H1 (cell line): ENCODE measurements at regions not wholly inside any gene's neighbourhood (a gene's known extent, or its start where the extent isn't known, plus 50 kb on each side); places are given as distances from the start of the nearest gene placed in this dataset.
"Not testable (repeated sequence)": the region's sequence is repeated elsewhere in the genome, so short reads cannot be mapped to it uniquely, and the experiment has no call there.

Experiments used
- CTCF ChIA-PET: fragments of 300-600 bp; sonication (Branson Sonifier 250); formaldehyde crosslinking; loops from one replicate; lab custom pipeline; 2021; ENCODE audit not compliant: partially characterized antibody; lab: Charles Lee
- POLR2A ChIA-PET: fragments of 300-600 bp; sonication (Branson Sonifier 250); formaldehyde crosslinking; loops from one replicate; lab custom pipeline; 2021; ENCODE audit warnings: inconsistent platforms; ENCODE audit not compliant: partially characterized antibody; lab: Charles Lee
- DNase-seq, 2 experiments: peaks; one replicate each; pipeline versions ENCODE4 v3.0.0 to v3.0.0-alpha.2; 2010 to 2022; ENCODE audit warnings: low spot score in 2 of 2, low read depth in 1 of 2, mixed read lengths in 1 of 2
- FAIRE-seq: peaks from 2 replicates; lab custom pipeline; 2011; peaks lifted over from hg19 to GRCh38; lab: Jason Lieb, UNC
- H2AFZ ChIP-seq: 2 replicates; pipeline ENCODE4 v1.8.1; 2012; ENCODE audit warnings: low read length, inconsistent platforms
- H2AK5ac ChIP-seq: 2 replicates; pipeline ENCODE4 v1.6.1; 2013; ENCODE audit warnings: low read depth, low read length
- H2BK120ac ChIP-seq: replicated peaks from 2 replicates; pipeline ENCODE3; 2013; ENCODE audit warnings: low read depth, low read length, inconsistent platforms
- H2BK12ac ChIP-seq: 2 replicates; pipeline ENCODE4 v1.6.1; 2013; ENCODE audit warnings: low read depth, low read length
- H2BK15ac ChIP-seq: 2 replicates; pipeline ENCODE4 v1.6.1; 2013; ENCODE audit warnings: low read length
- H2BK20ac ChIP-seq: 2 replicates; pipeline ENCODE4 v1.6.1; 2013; ENCODE audit warnings: low read length
- H2BK5ac ChIP-seq: 2 replicates; pipeline ENCODE4 v1.6.1; 2013; ENCODE audit warnings: low read depth, low read length
- H3K14ac ChIP-seq: 2 replicates; pipeline ENCODE4 v1.6.1; 2013; ENCODE audit warnings: inconsistent platforms; ENCODE audit not compliant: insufficient read length
- H3K18ac ChIP-seq: 2 replicates; pipeline ENCODE4 v1.6.1; 2013; ENCODE audit warnings: low read length; ENCODE audit errors: extremely low read depth
- H3K23ac ChIP-seq: 2 replicates; pipeline ENCODE4 v1.6.1; 2013; ENCODE audit warnings: inconsistent platforms; ENCODE audit not compliant: insufficient read length
- H3K23me2 ChIP-seq: 2 replicates; pipeline ENCODE4 v1.6.1; 2013; ENCODE audit warnings: low read depth, low read length
- H3K27ac ChIP-seq: 2 replicates; pipeline ENCODE4 v1.6.1; 2011; ENCODE audit warnings: low read depth, low read length, inconsistent platforms
- H3K27me3 ChIP-seq, 4 experiments: replicated peaks in 1 of 4; 1 replicate in 1 of 4; 2 replicates in 3 of 4; pipeline versions ENCODE4 v1.6.1 to v1.8.1; 2011 to 2013; ENCODE audit warnings: low read length in 3 of 4, mild to moderate bottlenecking in 3 of 4, inconsistent platforms in 2 of 4, mixed read lengths in 2 of 4, moderate library complexity in 1 of 4; ENCODE audit not compliant: control insufficient read depth in 3 of 4, insufficient read depth in 3 of 4; ENCODE audit errors: extremely low read depth in 1 of 4
- H3K36me3 ChIP-seq, 4 experiments: 2 replicates each; pipeline versions ENCODE4 v1.6.1 to v1.8.1; 2011 to 2013; ENCODE audit warnings: mild to moderate bottlenecking in 4 of 4, low read length in 3 of 4, moderate library complexity in 2 of 4, control low read depth in 1 of 4, inconsistent platforms in 1 of 4; ENCODE audit not compliant: insufficient read depth in 4 of 4, control insufficient read depth in 2 of 4
- H3K4ac ChIP-seq: replicated peaks from 2 replicates; pipeline ENCODE3; 2013; ENCODE audit warnings: low read length, low read depth, mixed read lengths, inconsistent platforms; ENCODE audit not compliant: insufficient read length
- H3K4me1 ChIP-seq, 4 experiments: replicated peaks in 1 of 4; 1 replicate in 1 of 4; 2 replicates in 3 of 4; pipeline versions ENCODE4 v1.6.1 to v1.8.1; 2011 to 2013; ENCODE audit warnings: low read length in 3 of 4, inconsistent platforms in 2 of 4, mixed read lengths in 1 of 4; ENCODE audit not compliant: insufficient read depth in 4 of 4, control insufficient read depth in 3 of 4
- H3K4me2 ChIP-seq, 2 experiments: 2 replicates each; pipeline versions ENCODE4 v1.6.1 to v1.8.1; 2011 to 2013; ENCODE audit warnings: low read depth in 2 of 2, low read length in 2 of 2, control low read depth in 1 of 2, inconsistent platforms in 1 of 2, mild to moderate bottlenecking in 1 of 2; ENCODE audit not compliant: insufficient read depth in 1 of 2
- H3K4me3 ChIP-seq, 4 experiments: fragments of 200-600, 300-600 bp in 1 of 4; sonication (generic), shearing (Covaris generic), sonication (Bioruptor Twin) in 1 of 4; 2 replicates each; pipeline versions ENCODE4 v1.5.1 to v1.8.1; 2011 to 2016; ENCODE audit warnings: low read length in 4 of 4, low read depth in 3 of 4, control low read depth in 2 of 4, inconsistent platforms in 2 of 4, mild to moderate bottlenecking in 2 of 4, mixed read lengths in 1 of 4, moderate library complexity in 1 of 4; ENCODE audit not compliant: insufficient read depth in 2 of 4; ENCODE audit errors: extremely low read depth in 1 of 4
- H3K56ac ChIP-seq: replicated peaks from 2 replicates; pipeline ENCODE3; 2013; ENCODE audit warnings: low read depth, mild to moderate bottlenecking, mixed read lengths, low read length, inconsistent platforms; ENCODE audit not compliant: insufficient read length
- H3K79me1 ChIP-seq: 2 replicates; pipeline ENCODE4 v1.6.1; 2013; ENCODE audit warnings: low read depth, low read length, control low read depth
- H3K79me2 ChIP-seq, 2 experiments: 2 replicates each; pipeline versions ENCODE4 v1.6.1 to v1.8.1; 2012 to 2013; ENCODE audit warnings: low read length in 2 of 2, mild to moderate bottlenecking in 2 of 2, inconsistent platforms in 1 of 2; ENCODE audit not compliant: insufficient read depth in 2 of 2, control insufficient read depth in 1 of 2
- H3K9ac ChIP-seq, 4 experiments: replicated peaks in 1 of 4; 1 replicate in 1 of 4; 2 replicates in 3 of 4; pipeline versions ENCODE4 v1.6.1 to v1.8.1; 2011 to 2013; ENCODE audit warnings: low read depth in 3 of 4, low read length in 3 of 4, control low read depth in 2 of 4, mild to moderate bottlenecking in 2 of 4, moderate library complexity in 2 of 4, inconsistent platforms in 1 of 4; ENCODE audit errors: extremely low read depth in 1 of 4
- H3K9me3 ChIP-seq, 2 experiments: 2 replicates each; pipeline versions ENCODE4 v1.6.1 to v1.8.1; 2012 to 2013; ENCODE audit warnings: mild to moderate bottlenecking in 2 of 2, moderate library complexity in 2 of 2, control low read depth in 1 of 2, inconsistent platforms in 1 of 2, low read depth in 1 of 2, low read length in 1 of 2, mixed read lengths in 1 of 2; ENCODE audit not compliant: insufficient read depth in 2 of 2
- H4K20me1 ChIP-seq, 2 experiments: replicated peaks in 1 of 2; 2 replicates each; pipeline versions ENCODE3 to v1.8.1; 2011 to 2013; ENCODE audit warnings: inconsistent platforms in 2 of 2, low read length in 2 of 2, mild to moderate bottlenecking in 1 of 2; ENCODE audit not compliant: insufficient read depth in 2 of 2, control insufficient read depth in 1 of 2
- H4K5ac ChIP-seq: 2 replicates; pipeline ENCODE4 v1.6.1; 2013; ENCODE audit warnings: low read length, low read depth, mixed read lengths, inconsistent platforms; ENCODE audit not compliant: insufficient read length
- H4K8ac ChIP-seq: 2 replicates; pipeline ENCODE4 v1.8.0; 2013; ENCODE audit warnings: mild to moderate bottlenecking, moderate library complexity, low read length, inconsistent platforms; ENCODE audit not compliant: insufficient read depth; ENCODE audit errors: extremely low read depth
- H4K91ac ChIP-seq: replicated peaks from 2 replicates; pipeline ENCODE3; 2013; ENCODE audit warnings: low read length, mixed read lengths, inconsistent platforms; ENCODE audit not compliant: insufficient read length
- WGBS, 2 experiments: shearing (Covaris generic) in 1 of 2; methylation state at CpG; one replicate each; pipeline versions ENCODE4 v1.1.6 to v1.1.7; 2013 to 2015; ENCODE audit warnings: low lambda C conversion rate in 2 of 2, mixed read lengths in 2 of 2, inconsistent platforms in 1 of 2, low coverage in 1 of 2, missing lambda C conversion rate in 1 of 2; ENCODE audit not compliant: insufficient replicate concordance in 2 of 2, insufficient coverage in 1 of 2, insufficient read length in 1 of 2; ENCODE audit errors: extremely low coverage in 1 of 2, missing lambda C conversion rate in 1 of 2; 5-methylcytosine and 5-hydroxymethylcytosine counted together

DNA sequence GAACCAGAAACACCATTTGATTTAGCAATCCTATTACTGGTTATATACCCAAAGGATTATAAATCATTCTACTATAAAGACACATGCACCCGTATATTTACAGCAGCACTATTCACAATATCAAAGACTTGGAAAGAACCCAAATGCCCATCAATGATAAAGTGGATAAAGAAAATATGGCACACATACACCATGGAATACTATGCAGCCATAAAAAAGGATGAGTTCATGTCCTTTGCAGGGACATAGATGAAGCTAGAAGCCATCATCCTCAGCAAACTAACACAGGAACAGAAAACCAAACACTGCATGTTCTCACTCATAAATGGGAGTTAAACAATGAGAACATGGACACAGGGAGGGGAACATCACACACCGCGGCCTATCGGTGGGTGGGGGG, 61.3 kb downstream of the RBMXL2 start:
- H2BK5ac ChIP-seq, H2AK5ac ChIP-seq, POLR2A ChIA-PET, H3K79me2 ChIP-seq, H3K4me1 ChIP-seq, H3K18ac ChIP-seq, H4K20me1 ChIP-seq, H3K79me1 ChIP-seq, H3K9me3 ChIP-seq, H4K8ac ChIP-seq, H3K27me3 ChIP-seq, H2BK15ac ChIP-seq, H3K9ac ChIP-seq, H3K23me2 ChIP-seq, H2BK12ac ChIP-seq, DNase-seq, H3K36me3 ChIP-seq, H3K56ac ChIP-seq, H2AFZ ChIP-seq, FAIRE-seq, H4K5ac ChIP-seq, H4K91ac ChIP-seq, H3K4me2 ChIP-seq, H3K27ac ChIP-seq, H2BK120ac ChIP-seq, H3K23ac ChIP-seq, H3K4ac ChIP-seq, H3K4me3 ChIP-seq, H2BK20ac ChIP-seq, H3K14ac ChIP-seq, CTCF ChIA-PET: not testable (repeated sequence)
- WGBS, 2 experiments, result 96% methylated on average over 4 of the region's 4 CpGs; no CpG with 5 or more reads in 1 of the 2 experiments
